Uterus (tissue), 2 donors: ENCODE measurements at regions not wholly inside any gene's neighbourhood (a gene's known extent, or its start where the extent isn't known, plus 50 kb on each side); places are given as distances from the start of the nearest gene placed in this dataset.

ENCODE experiments used
- POLR2A ChIP-seq, 2 donors: fragments of 450-650 bp; IDR thresholded peaks; one replicate each; pipeline ENCODE4 v1.6.1; 2016; ENCODE audit warnings: antibody characterized with exemption in 2 of 2, mild to moderate bottlenecking in 1 of 2, moderate library complexity in 1 of 2
- TF ChIP-seq, protein P1 (sequence below), 4 experiments: fragments of 200-600 bp in 2 of 4; fragments of 450-650 bp in 2 of 4; sonication (generic) in 2 of 4; IDR thresholded peaks; one replicate each; pipeline ENCODE4 v1.5.1; 2016 to 2019; ENCODE audit warnings: antibody characterized with exemption in 4 of 4, mild to moderate bottlenecking in 2 of 4, moderate library complexity in 1 of 4

DNA sequence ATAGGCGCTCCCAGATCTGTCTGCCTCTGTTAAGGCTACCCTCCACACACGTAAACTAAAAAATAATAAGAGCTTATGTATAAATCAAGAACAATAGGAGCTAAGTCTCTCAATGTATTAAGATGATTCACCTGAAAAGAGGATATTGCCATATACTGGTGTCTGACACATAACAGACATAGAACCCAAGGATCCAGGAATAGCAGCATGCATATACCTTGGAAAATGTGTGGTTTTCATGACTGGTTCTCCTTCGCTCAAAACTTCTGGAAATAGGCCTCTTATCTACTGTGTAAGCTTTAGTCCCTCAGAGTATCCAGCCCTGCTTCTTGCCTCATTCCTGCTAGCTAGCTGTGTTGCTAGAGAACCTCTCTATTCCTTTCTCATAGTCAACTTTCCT is 203.7 kb upstream of the SLITRK2 start:
- TF ChIP-seq POLR2A (IDR thresholded peaks at IDR 0.05), result no peak
- TF ChIP-seq, protein P1, sequence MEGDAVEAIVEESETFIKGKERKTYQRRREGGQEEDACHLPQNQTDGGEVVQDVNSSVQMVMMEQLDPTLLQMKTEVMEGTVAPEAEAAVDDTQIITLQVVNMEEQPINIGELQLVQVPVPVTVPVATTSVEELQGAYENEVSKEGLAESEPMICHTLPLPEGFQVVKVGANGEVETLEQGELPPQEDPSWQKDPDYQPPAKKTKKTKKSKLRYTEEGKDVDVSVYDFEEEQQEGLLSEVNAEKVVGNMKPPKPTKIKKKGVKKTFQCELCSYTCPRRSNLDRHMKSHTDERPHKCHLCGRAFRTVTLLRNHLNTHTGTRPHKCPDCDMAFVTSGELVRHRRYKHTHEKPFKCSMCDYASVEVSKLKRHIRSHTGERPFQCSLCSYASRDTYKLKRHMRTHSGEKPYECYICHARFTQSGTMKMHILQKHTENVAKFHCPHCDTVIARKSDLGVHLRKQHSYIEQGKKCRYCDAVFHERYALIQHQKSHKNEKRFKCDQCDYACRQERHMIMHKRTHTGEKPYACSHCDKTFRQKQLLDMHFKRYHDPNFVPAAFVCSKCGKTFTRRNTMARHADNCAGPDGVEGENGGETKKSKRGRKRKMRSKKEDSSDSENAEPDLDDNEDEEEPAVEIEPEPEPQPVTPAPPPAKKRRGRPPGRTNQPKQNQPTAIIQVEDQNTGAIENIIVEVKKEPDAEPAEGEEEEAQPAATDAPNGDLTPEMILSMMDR (IDR thresholded peaks at IDR 0.05), result no peak
